Uterus (tissue), 3 donors: ENCODE measurements at regions not wholly inside any gene's neighbourhood (a gene's known extent, or its start where the extent isn't known, plus 50 kb on each side); places are given as distances from the start of the nearest gene placed in this dataset.

Source experiments
- DNase-seq, 2 donors: peaks; one replicate each; pipeline ENCODE4 v3.0.0-alpha.2; 2019 to 2020
- H3K27ac ChIP-seq, 2 donors: fragments of 200-600 bp; sonication (generic); 1 replicate in 1 of 2; 2 replicates in 1 of 2; pipeline ENCODE4 v1.5.1; 2016 to 2018
- H3K27me3 ChIP-seq, 2 donors: fragments of 200-600 bp; sonication (generic); one replicate each; pipeline ENCODE4 v1.5.1; 2018 to 2019; ENCODE audit warnings: control low read depth in 1 of 2
- H3K36me3 ChIP-seq, 2 donors: fragments of 200-600 bp; sonication (generic); one replicate each; pipeline ENCODE4 v1.5.1; 2019; ENCODE audit warnings: control low read depth in 1 of 2
- H3K4me1 ChIP-seq, 2 donors: fragments of 200-600 bp; sonication (generic); one replicate each; pipeline ENCODE4 v1.5.1; 2018 to 2019; ENCODE audit warnings: control low read depth in 1 of 2
- H3K4me3 ChIP-seq, 2 donors: fragments of 200-600 bp; sonication (generic); 1 replicate in 1 of 2; 2 replicates in 1 of 2; pipeline ENCODE4 v1.5.1; 2018 to 2019; ENCODE audit warnings: mild to moderate bottlenecking in 1 of 2
- H3K9me3 ChIP-seq, 2 donors: fragments of 200-600 bp; sonication (generic); one replicate each; pipeline ENCODE4 v1.5.1; 2019; ENCODE audit warnings: control low read depth in 1 of 2
- POLR2A ChIP-seq, 2 donors: fragments of 450-650 bp; IDR thresholded peaks; one replicate each; pipeline ENCODE4 v1.6.1; 2016; ENCODE audit warnings: antibody characterized with exemption in 2 of 2, mild to moderate bottlenecking in 1 of 2, moderate library complexity in 1 of 2
- intact Hi-C: fragments of 100-400 bp; cut with DNase I; formaldehyde crosslinking; loops from one replicate; pipeline ENCODE4 v1.15.1; 2023; ENCODE audit warnings: low total_unique reads
- TF ChIP-seq, protein P1 (sequence below), 4 experiments: fragments of 200-600 bp in 2 of 4; fragments of 450-650 bp in 2 of 4; sonication (generic) in 2 of 4; IDR thresholded peaks; one replicate each; pipeline ENCODE4 v1.5.1; 2016 to 2019; ENCODE audit warnings: antibody characterized with exemption in 4 of 4, mild to moderate bottlenecking in 2 of 4, moderate library complexity in 1 of 4
- donor health status: DM: yes; HTN: yes; CAD: no.

DNA sequence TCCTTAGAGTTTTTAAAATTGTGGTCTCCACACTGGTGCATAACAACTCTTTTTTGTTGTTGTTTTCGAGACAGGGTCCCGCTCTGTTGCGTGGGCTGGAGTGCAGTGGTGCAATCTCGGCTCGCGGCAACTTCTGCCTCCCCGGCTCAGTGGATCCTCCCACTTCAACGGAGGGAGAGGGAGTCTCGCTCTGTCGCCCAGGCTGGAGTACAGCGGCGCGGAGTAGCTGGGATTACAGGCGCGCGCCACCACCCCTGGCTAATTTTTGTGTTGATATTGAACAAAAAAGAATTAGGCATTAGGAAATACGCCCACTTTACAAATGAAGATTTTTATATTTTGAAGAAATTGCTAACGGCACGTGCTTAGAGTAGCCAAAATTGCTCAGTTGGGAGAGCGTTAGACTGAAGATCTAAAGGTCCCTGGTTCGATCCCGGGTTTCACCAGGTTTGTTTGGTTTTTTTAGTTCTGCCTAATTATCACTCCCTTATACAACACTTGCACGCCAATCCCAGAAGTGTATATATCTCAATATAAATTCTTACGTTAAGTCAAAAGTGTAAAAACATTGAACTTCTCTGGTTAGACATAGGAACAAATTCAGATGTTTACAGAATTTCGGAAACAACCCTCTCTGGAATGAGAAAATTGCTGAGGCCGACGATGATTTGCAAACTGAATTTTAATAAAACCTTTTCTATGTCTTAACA, 159.6 kb downstream of the TRIM27 start:
- intact Hi-C loops, result no loop called here
- no peaks in the 10 kb centered on the region for H3K9me3 ChIP-seq
- H3K4me3 ChIP-seq, result no peak overlapping the region
- H3K4me1 ChIP-seq, result no peaks in the 10 kb centered on the region
- H3K27ac ChIP-seq, result no peak overlapping the region
- TF ChIP-seq, protein P1, sequence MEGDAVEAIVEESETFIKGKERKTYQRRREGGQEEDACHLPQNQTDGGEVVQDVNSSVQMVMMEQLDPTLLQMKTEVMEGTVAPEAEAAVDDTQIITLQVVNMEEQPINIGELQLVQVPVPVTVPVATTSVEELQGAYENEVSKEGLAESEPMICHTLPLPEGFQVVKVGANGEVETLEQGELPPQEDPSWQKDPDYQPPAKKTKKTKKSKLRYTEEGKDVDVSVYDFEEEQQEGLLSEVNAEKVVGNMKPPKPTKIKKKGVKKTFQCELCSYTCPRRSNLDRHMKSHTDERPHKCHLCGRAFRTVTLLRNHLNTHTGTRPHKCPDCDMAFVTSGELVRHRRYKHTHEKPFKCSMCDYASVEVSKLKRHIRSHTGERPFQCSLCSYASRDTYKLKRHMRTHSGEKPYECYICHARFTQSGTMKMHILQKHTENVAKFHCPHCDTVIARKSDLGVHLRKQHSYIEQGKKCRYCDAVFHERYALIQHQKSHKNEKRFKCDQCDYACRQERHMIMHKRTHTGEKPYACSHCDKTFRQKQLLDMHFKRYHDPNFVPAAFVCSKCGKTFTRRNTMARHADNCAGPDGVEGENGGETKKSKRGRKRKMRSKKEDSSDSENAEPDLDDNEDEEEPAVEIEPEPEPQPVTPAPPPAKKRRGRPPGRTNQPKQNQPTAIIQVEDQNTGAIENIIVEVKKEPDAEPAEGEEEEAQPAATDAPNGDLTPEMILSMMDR (IDR thresholded peaks at IDR 0.05), result no peak
- TF ChIP-seq POLR2A (IDR thresholded peaks at IDR 0.05), result no peak
- DNase-seq, result no peak
- H3K36me3 ChIP-seq, result no peaks in the 10 kb centered on the region
- H3K27me3 ChIP-seq, result peaks cover 0 to 25% of the 10 kb centered on the region in 2 donors

DNA sequence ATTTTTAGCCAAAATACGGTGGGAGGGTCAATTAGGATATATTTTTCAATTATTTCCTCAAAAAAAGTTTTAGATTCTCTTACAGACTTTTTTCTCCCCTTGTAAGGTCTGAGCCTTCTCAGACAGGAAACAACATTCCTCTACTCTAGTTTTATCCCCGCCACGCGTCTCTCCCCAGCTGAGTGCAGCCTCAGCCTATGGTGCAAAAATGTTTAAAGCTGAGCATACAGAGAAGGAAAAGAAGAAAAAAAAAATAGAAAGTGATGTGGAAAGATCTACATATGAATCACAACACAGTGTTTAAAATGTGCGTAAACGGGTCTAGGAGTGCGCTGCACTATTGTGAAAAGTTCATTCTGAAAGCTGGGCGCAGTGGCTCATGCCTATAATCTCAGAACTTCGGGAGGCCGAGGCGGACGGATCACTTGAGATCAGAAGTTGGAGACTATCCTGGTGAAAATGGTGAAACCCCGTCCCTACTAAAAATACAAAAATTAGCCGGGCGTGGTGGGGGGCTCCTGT, 159.0 kb downstream of the TRIM27 start:
- peaks cover 0 to 25% of the 10 kb centered on the region in 2 donors for H3K27me3 ChIP-seq

DNA sequence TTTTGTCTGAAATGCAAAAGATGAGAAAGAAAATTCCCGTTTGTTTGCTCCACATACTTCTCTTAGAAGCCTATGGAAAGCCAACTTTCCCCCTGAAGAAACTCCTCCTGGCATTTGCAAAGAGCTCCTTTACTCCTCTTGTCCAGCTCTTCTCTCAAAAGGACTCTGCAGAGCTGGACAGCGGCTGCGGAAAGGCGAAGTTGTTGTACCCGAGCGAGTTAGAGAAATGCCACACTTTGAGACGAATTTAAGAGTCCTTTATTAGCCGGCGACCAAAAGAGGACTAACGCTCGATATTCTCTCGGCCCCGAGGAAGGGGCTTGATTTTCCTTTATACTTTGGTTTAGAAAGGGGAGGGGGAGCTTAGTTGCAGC, 157.8 kb downstream of the TRIM27 start:
- intact Hi-C loops, result no loop called here
- Histone ChIP-seq H3K27ac (no peak overlapping the region), H3K36me3 (no peaks in the 10 kb centered on the region), H3K9me3 (no peaks in the 10 kb centered on the region), H3K4me1 (no peaks in the 10 kb centered on the region), H3K27me3 (peaks cover 0 to 25% of the 10 kb centered on the region in 2 donors), H3K4me3 (no peak overlapping the region)
- DNase-seq, result no peak
- no peak for TF ChIP-seq POLR2A (IDR thresholded peaks at IDR 0.05)
- TF ChIP-seq, protein P1 (IDR thresholded peaks at IDR 0.05), result no peak

More for the DNA sequence above, 159.0 kb downstream of the TRIM27 start:
- intact Hi-C loops, result no loop called here
- no peak for DNase-seq
- Histone ChIP-seq H3K9me3 (no peaks in the 10 kb centered on the region), H3K36me3 (no peaks in the 10 kb centered on the region), H3K27ac (no peak overlapping the region), H3K4me1 (no peaks in the 10 kb centered on the region), H3K4me3 (no peak overlapping the region)
- TF ChIP-seq, protein P1 (IDR thresholded peaks at IDR 0.05), result no peak
- no peak for TF ChIP-seq POLR2A (IDR thresholded peaks at IDR 0.05)

DNA sequence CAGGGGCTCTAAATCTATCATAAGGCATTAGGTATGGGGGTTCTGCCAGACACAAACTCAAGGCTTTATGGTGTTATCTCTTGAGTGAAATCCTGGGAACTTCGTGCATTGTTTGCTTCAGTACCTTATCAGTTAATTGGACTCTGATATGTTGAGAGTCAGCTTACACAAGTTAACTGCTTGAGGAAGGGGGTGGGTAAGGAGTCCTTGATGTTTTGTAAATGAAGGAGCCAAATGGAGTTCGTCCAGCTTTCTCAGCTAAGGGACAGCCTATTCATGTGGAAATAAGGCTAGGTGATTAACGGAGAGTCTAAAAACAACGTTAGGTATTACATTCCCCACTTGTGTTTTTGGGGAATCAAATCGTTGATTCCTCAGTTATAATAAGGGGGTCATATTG, 157.4 kb downstream of the TRIM27 start:
- intact Hi-C loops, result no loop called here
- no peak for DNase-seq
- no peak for TF ChIP-seq POLR2A (IDR thresholded peaks at IDR 0.05)
- TF ChIP-seq, protein P1 (IDR thresholded peaks at IDR 0.05), result no peak
- Histone ChIP-seq H3K27me3 (peaks cover 0 to 25% of the 10 kb centered on the region in 2 donors), H3K4me1 (no peaks in the 10 kb centered on the region), H3K9me3 (no peaks in the 10 kb centered on the region), H3K27ac (no peak overlapping the region), H3K36me3 (no peaks in the 10 kb centered on the region), H3K4me3 (no peak overlapping the region)

DNA sequence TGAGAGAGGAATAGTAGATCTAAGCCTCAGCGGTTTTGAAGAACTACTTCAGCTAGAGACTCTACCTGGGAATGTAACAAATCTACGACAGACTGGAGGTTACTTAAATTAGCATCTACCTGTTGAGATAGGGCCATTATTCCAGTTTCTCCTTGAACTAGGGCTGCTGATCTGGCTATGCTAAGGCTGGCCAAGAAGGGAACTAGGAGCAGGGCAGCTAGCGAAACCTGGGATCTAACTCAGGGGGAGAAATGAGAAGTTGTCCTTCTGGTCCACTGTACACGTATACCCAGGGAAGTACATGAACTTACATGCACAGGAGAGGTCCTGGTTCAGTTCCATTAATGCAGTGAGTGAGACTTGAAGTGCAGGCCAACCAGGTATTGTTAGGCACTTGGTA, 156.7 kb downstream of the TRIM27 start:
- H3K27me3 ChIP-seq, result peaks cover 0 to 25% of the 10 kb centered on the region in 2 donors
- intact Hi-C loops, result no loop called here
- no peaks in the 10 kb centered on the region for H3K4me1 ChIP-seq
- no peak for DNase-seq
- no peak overlapping the region for H3K4me3 ChIP-seq
- no peaks in the 10 kb centered on the region for H3K9me3 ChIP-seq
- TF ChIP-seq POLR2A (IDR thresholded peaks at IDR 0.05), result no peak
- TF ChIP-seq, protein P1 (IDR thresholded peaks at IDR 0.05), result no peak
- no peak overlapping the region for H3K27ac ChIP-seq
- no peaks in the 10 kb centered on the region for H3K36me3 ChIP-seq
